Trophoblast cell (in vitro differentiated cells and primary cell): ENCODE measurements at regions not wholly inside any gene's neighbourhood (a gene's known extent, or its start where the extent isn't known, plus 50 kb on each side); places are given as distances from the start of the nearest gene placed in this dataset.

Source experiments
- DNase-seq, 2 donors: peaks; one replicate each; pipeline ENCODE4 v3.0.0-alpha.2; 2016
- H2AFZ ChIP-seq: 2 replicates; pipeline ENCODE4 v1.6.1; 2013; ENCODE audit warnings: low read length, moderate library complexity, mild to moderate bottlenecking; ENCODE audit not compliant: insufficient read depth, poor library complexity
- H2AK5ac ChIP-seq: 2 replicates; pipeline ENCODE4 v1.6.1; 2013; ENCODE audit warnings: mild to moderate bottlenecking, low read length
- H2BK120ac ChIP-seq: 2 replicates; pipeline ENCODE4 v1.6.1; 2013; ENCODE audit warnings: low read length, mild to moderate bottlenecking, moderate library complexity; ENCODE audit not compliant: insufficient read depth, poor library complexity
- H2BK12ac ChIP-seq: 2 replicates; pipeline ENCODE4 v1.6.1; 2013; ENCODE audit warnings: mild to moderate bottlenecking, low read length, moderate library complexity
- H2BK5ac ChIP-seq: 2 replicates; pipeline ENCODE4 v1.6.1; 2013; ENCODE audit warnings: low read length, low read depth, moderate library complexity, mild to moderate bottlenecking; ENCODE audit not compliant: poor library complexity
- H3K14ac ChIP-seq: 2 replicates; pipeline ENCODE4 v1.6.1; 2013; ENCODE audit warnings: mild to moderate bottlenecking, low read length
- H3K18ac ChIP-seq: 2 replicates; pipeline ENCODE4 v1.6.1; 2013; ENCODE audit warnings: mild to moderate bottlenecking, low read length
- H3K23ac ChIP-seq: 2 replicates; pipeline ENCODE4 v1.6.1; 2013; ENCODE audit warnings: low read length
- H3K27ac ChIP-seq: 2 replicates; pipeline ENCODE4 v1.5.1; 2013; ENCODE audit warnings: low read depth, mild to moderate bottlenecking, inconsistent platforms, low read length, moderate library complexity
- H3K27me3 ChIP-seq: 2 replicates; pipeline ENCODE4 v1.6.1; 2013; ENCODE audit warnings: inconsistent platforms, mild to moderate bottlenecking, low read length, moderate library complexity; ENCODE audit not compliant: insufficient read depth
- H3K36me3 ChIP-seq, 2 experiments: 1 replicate in 1 of 2; 2 replicates in 1 of 2; pipeline ENCODE4 v1.6.1; 2013; ENCODE audit warnings: low read length in 2 of 2, mild to moderate bottlenecking in 2 of 2, moderate library complexity in 1 of 2; ENCODE audit not compliant: insufficient read depth in 2 of 2, control insufficient read depth in 1 of 2
- H3K4ac ChIP-seq: 2 replicates; pipeline ENCODE4 v1.6.1; 2013; ENCODE audit warnings: low read depth, mild to moderate bottlenecking, low read length, moderate library complexity
- H3K4me1 ChIP-seq, 2 experiments: 1 replicate in 1 of 2; 2 replicates in 1 of 2; pipeline ENCODE4 v1.6.1; 2013; ENCODE audit warnings: low read length in 2 of 2, mild to moderate bottlenecking in 2 of 2, moderate library complexity in 1 of 2; ENCODE audit not compliant: insufficient read depth in 2 of 2, control insufficient read depth in 1 of 2
- H3K4me2 ChIP-seq: 2 replicates; pipeline ENCODE4 v1.6.1; 2013; ENCODE audit warnings: inconsistent platforms, mild to moderate bottlenecking, low read length, moderate library complexity
- H3K4me3 ChIP-seq: 2 replicates; pipeline ENCODE4 v1.5.1; 2013; ENCODE audit warnings: mild to moderate bottlenecking, low read depth, low read length, inconsistent platforms
- H3K79me1 ChIP-seq: one replicate; pipeline ENCODE4 v1.6.1; 2013; ENCODE audit warnings: low read length
- H3K79me2 ChIP-seq: 2 replicates; pipeline ENCODE4 v1.6.1; 2013; ENCODE audit warnings: low read length, mild to moderate bottlenecking; ENCODE audit not compliant: control insufficient read depth, insufficient read depth, poor library complexity
- H3K9ac ChIP-seq: 2 replicates; pipeline ENCODE4 v1.6.1; 2013; ENCODE audit warnings: mild to moderate bottlenecking, low read length
- H3K9me3 ChIP-seq: 2 replicates; pipeline ENCODE4 v1.6.1; 2013; ENCODE audit warnings: low read depth, mild to moderate bottlenecking, control low read depth, inconsistent platforms, low read length; ENCODE audit not compliant: insufficient read depth
- H4K12ac ChIP-seq: 2 replicates; pipeline ENCODE4 v1.6.1; 2013; ENCODE audit warnings: low read depth, mild to moderate bottlenecking, low read length, moderate library complexity
- H4K8ac ChIP-seq: 2 replicates; pipeline ENCODE4 v1.6.1; 2013; ENCODE audit warnings: low read depth, mild to moderate bottlenecking, low read length, moderate library complexity
- H4K91ac ChIP-seq: one replicate; pipeline ENCODE4 v1.6.1; 2013; ENCODE audit warnings: low read depth, mild to moderate bottlenecking, low read length, moderate library complexity
- WGBS: extraction: QIAGEN DNeasy Blood & Tissue Kit; methylation state at CpG from one replicate; pipeline ENCODE4 v1.1.7; 2013; ENCODE audit warnings: missing lambda C conversion rate; ENCODE audit not compliant: insufficient read length, insufficient coverage; ENCODE audit errors: extremely low coverage; 5-methylcytosine and 5-hydroxymethylcytosine counted together

- H3K9ac ChIP-seq: no peak overlapping the region
- WGBS: no CpG with 5 or more reads among the region's 11 CpGs
- H2AK5ac ChIP-seq: no peak overlapping the region
Measured at GRCh38 chr10:130795819-130796218, 515.7 kb downstream of the TCERG1L start.

GRCh38 chr10:130799532-130799931, 512.0 kb downstream of the TCERG1L start:
- H3K79me1 ChIP-seq: no peaks in the 10 kb centered on the region
- H2AFZ ChIP-seq: no peak overlapping the region
- DNase-seq: no peak

More at GRCh38 chr10:130795819-130796218, 515.7 kb downstream of the TCERG1L start:
- Histone ChIP-seq H3K23ac (no peak overlapping the region), H2BK120ac (no peak overlapping the region), H3K27ac (no peak overlapping the region), H2BK12ac (no peak overlapping the region), H3K18ac (no peak overlapping the region), H3K9me3 (peaks cover 19% of the 10 kb centered on the region), H4K12ac (no peak overlapping the region), H3K4me2 (no peak overlapping the region), H2BK5ac (no peak overlapping the region), H3K79me1 (no peaks in the 10 kb centered on the region), H3K36me3 (no peaks in the 10 kb centered on the region), H3K14ac (no peak overlapping the region), H2AFZ (no peak overlapping the region), H3K4me1 (no peaks in the 10 kb centered on the region), H3K79me2 (no peaks in the 10 kb centered on the region), H3K4me3 (no peak overlapping the region), H3K4ac (no peak overlapping the region), H3K27me3 (no peaks in the 10 kb centered on the region), H4K91ac (no peak overlapping the region), H4K8ac (no peak overlapping the region)
- DNase-seq: no peak

GRCh38 chr10:130800281-130800680, 511.2 kb downstream of the TCERG1L start:
- no peak overlapping the region for H2AFZ ChIP-seq

More at GRCh38 chr10:130799532-130799931, 512.0 kb downstream of the TCERG1L start:
- H3K4me3 ChIP-seq: no peak overlapping the region
- H2AK5ac ChIP-seq: no peak overlapping the region
- H3K18ac ChIP-seq: no peak overlapping the region
- H3K27me3 ChIP-seq: no peaks in the 10 kb centered on the region
- no peak overlapping the region for H3K14ac ChIP-seq
- no peak overlapping the region for H3K27ac ChIP-seq
- no peak overlapping the region for H3K4me2 ChIP-seq
- H3K9me3 ChIP-seq: peaks cover 1% of the 10 kb centered on the region
- H4K12ac ChIP-seq: no peak overlapping the region
- H2BK5ac ChIP-seq: no peak overlapping the region
- H2BK120ac ChIP-seq: no peak overlapping the region
- H4K8ac ChIP-seq: no peak overlapping the region
- H3K79me2 ChIP-seq: no peaks in the 10 kb centered on the region
- WGBS: no CpG with 5 or more reads among the region's 6 CpGs
- no peak overlapping the region for H3K23ac ChIP-seq
- H3K4me1 ChIP-seq: no peaks in the 10 kb centered on the region
- H3K9ac ChIP-seq: no peak overlapping the region
- H3K36me3 ChIP-seq: no peaks in the 10 kb centered on the region
- H3K4ac ChIP-seq: no peak overlapping the region
- H4K91ac ChIP-seq: no peak overlapping the region
- H2BK12ac ChIP-seq: no peak overlapping the region

GRCh38 chr10:130801276-130801675, 510.2 kb downstream of the TCERG1L start:
- no peak overlapping the region for H4K12ac ChIP-seq
- no peak overlapping the region for H3K4me3 ChIP-seq
- no peaks in the 10 kb centered on the region for H3K36me3 ChIP-seq
- H2BK120ac ChIP-seq: no peak overlapping the region
- no peaks in the 10 kb centered on the region for H3K4me1 ChIP-seq
- no peak overlapping the region for H3K4ac ChIP-seq
- H4K91ac ChIP-seq: no peak overlapping the region
- H3K9me3 ChIP-seq: peaks cover 2% of the 10 kb centered on the region
- WGBS: no CpG with 5 or more reads among the region's 8 CpGs
- H2AK5ac ChIP-seq: no peak overlapping the region
- no peak overlapping the region for H3K18ac ChIP-seq
- no peaks in the 10 kb centered on the region for H3K79me1 ChIP-seq
- no peak overlapping the region for H2AFZ ChIP-seq
- H3K9ac ChIP-seq: no peak overlapping the region
- H3K4me2 ChIP-seq: no peak overlapping the region
- H3K79me2 ChIP-seq: no peaks in the 10 kb centered on the region
- H3K27ac ChIP-seq: no peak overlapping the region
- H2BK12ac ChIP-seq: no peak overlapping the region
- no peak overlapping the region for H2BK5ac ChIP-seq
- no peak overlapping the region for H3K23ac ChIP-seq
- no peak overlapping the region for H4K8ac ChIP-seq
- no peak for DNase-seq
- no peak overlapping the region for H3K14ac ChIP-seq
- H3K27me3 ChIP-seq: no peaks in the 10 kb centered on the region

More at GRCh38 chr10:130800281-130800680, 511.2 kb downstream of the TCERG1L start:
- Histone ChIP-seq H3K4me3 (no peak overlapping the region), H2BK120ac (no peak overlapping the region), H4K12ac (no peak overlapping the region), H4K8ac (no peak overlapping the region), H3K23ac (no peak overlapping the region), H3K4me2 (no peak overlapping the region), H3K4ac (no peak overlapping the region), H2BK12ac (no peak overlapping the region), H3K9ac (no peak overlapping the region), H4K91ac (no peak overlapping the region), H3K18ac (no peak overlapping the region), H3K27me3 (no peaks in the 10 kb centered on the region), H3K79me2 (no peaks in the 10 kb centered on the region), H3K36me3 (no peaks in the 10 kb centered on the region), H3K27ac (no peak overlapping the region), H3K14ac (no peak overlapping the region), H3K4me1 (no peaks in the 10 kb centered on the region), H3K9me3 (peaks cover 1% of the 10 kb centered on the region), H2AK5ac (no peak overlapping the region), H3K79me1 (no peaks in the 10 kb centered on the region), H2BK5ac (no peak overlapping the region)
- DNase-seq: no peak
- WGBS: no CpG with 5 or more reads among the region's 12 CpGs
